HG02678 (cell line): ENCODE measurements at regions not wholly inside any gene's neighbourhood (a gene's known extent, or its start where the extent isn't known, plus 50 kb on each side); places are given as distances from the start of the nearest gene placed in this dataset.

Experiments
- ATAC-seq: cut with Tn5 transposase; IDR thresholded peaks from one replicate; pipeline ENCODE4 v1.9.1; 2021; ENCODE audit warnings: mild to moderate bottlenecking, moderate library complexity; ENCODE audit not compliant: unreplicated experiment

GRCh38 chr13:24007979-24008620, 110.8 kb upstream of the C1QTNF9B start:
- no peak for ATAC-seq

- no peak for ATAC-seq
Measured at GRCh38 chr13:24008679-24009078, 111.4 kb upstream of the C1QTNF9B start.

- ATAC-seq = no peak
Measured at GRCh38 chr13:24011266-24011665, 114.0 kb upstream of the C1QTNF9B start.

- ATAC-seq = no peak
Measured at GRCh38 chr13:24012648-24013047, 115.3 kb upstream of the C1QTNF9B start.

GRCh38 chr13:24013189-24013588, 115.9 kb upstream of the C1QTNF9B start:
- no peak for ATAC-seq

GRCh38 chr13:24016046-24016445, 118.7 kb upstream of the C1QTNF9B start:
- ATAC-seq = no peak

- ATAC-seq = no peak
Measured at GRCh38 chr13:24022568-24022967, 125.3 kb upstream of the C1QTNF9B start.

GRCh38 chr13:24023073-24023472, 125.8 kb upstream of the C1QTNF9B start:
- ATAC-seq = no peak

GRCh38 chr13:24027494-24027893, 130.2 kb upstream of the C1QTNF9B start:
- ATAC-seq = no peak

GRCh38 chr13:24032252-24032651, 128.3 kb upstream of the SPATA13 start:
- ATAC-seq = no peak

- ATAC-seq = no peak
Measured at GRCh38 chr13:24032674-24033073, 127.8 kb upstream of the SPATA13 start.

- ATAC-seq = no peak
Measured at GRCh38 chr13:24033527-24034302, 126.8 kb upstream of the SPATA13 start.

- no peak for ATAC-seq
Measured at GRCh38 chr13:24035411-24035810, 125.1 kb upstream of the SPATA13 start.

GRCh38 chr13:24036115-24036514, 124.4 kb upstream of the SPATA13 start:
- ATAC-seq = no peak

GRCh38 chr13:24038405-24038804, 122.1 kb upstream of the SPATA13 start:
- ATAC-seq = no peak

- ATAC-seq = no peak
Measured at GRCh38 chr13:24038841-24039330, 121.6 kb upstream of the SPATA13 start.

GRCh38 chr13:24039621-24040475, 120.7 kb upstream of the SPATA13 start:
- ATAC-seq = peak; percentile 85

GRCh38 chr13:24040835-24041234, 119.7 kb upstream of the SPATA13 start:
- no peak for ATAC-seq

- ATAC-seq = no peak
Measured at GRCh38 chr13:24041651-24042225, 118.8 kb upstream of the SPATA13 start.

- ATAC-seq = no peak
Measured at GRCh38 chr13:24042710-24043440, 117.6 kb upstream of the SPATA13 start.
